HEK293 (cell line): ENCODE measurements at regions not wholly inside any gene's neighbourhood (a gene's known extent, or its start where the extent isn't known, plus 50 kb on each side); places are given as distances from the start of the nearest gene placed in this dataset.

ENCODE experiments used
- CTCF ChIA-PET: fragments of 350-600 bp; formaldehyde crosslinking; extraction: SDS; loops from one replicate; lab custom pipeline; 2021; ENCODE audit warnings: antibody characterized with exemption; lab: Yijun Ruan, JAX
- POLR2A ChIA-PET: fragments of 300-600 bp; formaldehyde crosslinking; extraction: SDS; loops from one replicate; lab custom pipeline; 2020; ENCODE audit warnings: antibody characterized with exemption, inconsistent platforms; lab: Yijun Ruan, JAX
- H3K27ac ChIP-seq: fragments of 200-500 bp; sonication (Bioruptor generic); 2 replicates; pipeline ENCODE4 v1.5.1; 2014; ENCODE audit warnings: low read depth, low read length, control low read depth, inconsistent platforms; ENCODE audit errors: extremely low read depth
- H3K36me3 ChIP-seq, 2 experiments: fragments of 200-500 bp in 1 of 2; sonication (Bioruptor generic) in 1 of 2; 1 replicate in 1 of 2; 2 replicates in 1 of 2; pipeline ENCODE4 v1.5.1; 2014 to 2017; ENCODE audit warnings: inconsistent platforms in 2 of 2, low read length in 2 of 2; ENCODE audit not compliant: control insufficient read depth in 2 of 2, insufficient read depth in 1 of 2
- H3K4me1 ChIP-seq: fragments of 200-500 bp; sonication (Bioruptor generic); 2 replicates; pipeline ENCODE4 v1.5.1; 2014; ENCODE audit warnings: mild to moderate bottlenecking, low read length, inconsistent platforms; ENCODE audit not compliant: control insufficient read depth, insufficient read depth
- H3K4me3 ChIP-seq: 2 replicates; pipeline ENCODE4 v1.5.1; 2011; ENCODE audit warnings: low read depth, mild to moderate bottlenecking, control low read depth, low read length, moderate library complexity
- H3K9me3 ChIP-seq: fragments of 200-500 bp; sonication (Bioruptor generic); 2 replicates; pipeline ENCODE4 v1.5.1; 2014; ENCODE audit warnings: low read depth, low read length, inconsistent platforms; ENCODE audit not compliant: control insufficient read depth, insufficient read depth
- AEBP2 ChIP-seq: fragments of 450-650 bp; formaldehyde crosslinking; IDR thresholded peaks from 2 replicates; pipeline ENCODE4 v1.5.1; 2016; ENCODE audit warnings: missing biosample characterization, missing genetic modification characterization, borderline replicate concordance
- KLF10 ChIP-seq: fragments of 450-650 bp; IDR thresholded peaks from 2 replicates; pipeline ENCODE4 v1.5.1; 2018; ENCODE audit warnings: missing biosample characterization, mild to moderate bottlenecking, missing genetic modification characterization
- KLF7 ChIP-seq: fragments of 450-650 bp; formaldehyde crosslinking; IDR thresholded peaks from 2 replicates; pipeline ENCODE4 v1.5.1; 2016; ENCODE audit warnings: missing biosample characterization, missing genetic modification characterization, borderline replicate concordance
- ZBTB17 ChIP-seq: fragments of 450-650 bp; formaldehyde crosslinking; IDR thresholded peaks from 2 replicates; pipeline ENCODE4 v1.5.1; 2016; ENCODE audit warnings: missing biosample characterization, missing genetic modification characterization
- ZNF311 ChIP-seq: fragments of 450-650 bp; formaldehyde crosslinking; IDR thresholded peaks from 2 replicates; pipeline ENCODE4 v1.5.1; 2017; ENCODE audit warnings: missing biosample characterization, missing genetic modification characterization, borderline replicate concordance
- ZNF350 ChIP-seq: fragments of 450-650 bp; formaldehyde crosslinking; IDR thresholded peaks from 2 replicates; pipeline ENCODE4 v1.5.0; 2017; ENCODE audit warnings: missing biosample characterization, mild to moderate bottlenecking, missing genetic modification characterization
- ZNF362 ChIP-seq: fragments of 450-650 bp; formaldehyde crosslinking; IDR thresholded peaks from 2 replicates; pipeline ENCODE4 v1.5.1; 2016; ENCODE audit warnings: missing biosample characterization, missing genetic modification characterization
- ZNF404 ChIP-seq: fragments of 450-650 bp; formaldehyde crosslinking; IDR thresholded peaks from 2 replicates; pipeline ENCODE4 v1.5.1; 2017; ENCODE audit warnings: missing biosample characterization, missing genetic modification characterization
- ZNF48 ChIP-seq: fragments of 450-650 bp; formaldehyde crosslinking; IDR thresholded peaks from 2 replicates; pipeline ENCODE4 v1.5.1; 2016; ENCODE audit warnings: missing biosample characterization, missing genetic modification characterization
- ZNF596 ChIP-seq: fragments of 450-650 bp; IDR thresholded peaks from 2 replicates; pipeline ENCODE4 v1.5.0; 2018; ENCODE audit warnings: missing biosample characterization, mild to moderate bottlenecking, missing genetic modification characterization, moderate library complexity
- ZNF654 ChIP-seq: fragments of 450-650 bp; formaldehyde crosslinking; IDR thresholded peaks from 2 replicates; pipeline ENCODE4 v1.5.1; 2016; ENCODE audit warnings: low read depth, missing biosample characterization, missing genetic modification characterization
- ZSCAN23 ChIP-seq: fragments of 450-650 bp; formaldehyde crosslinking; IDR thresholded peaks from 2 replicates; pipeline ENCODE4 v1.5.1; 2016; ENCODE audit warnings: missing biosample characterization, missing genetic modification characterization
- ZSCAN30 ChIP-seq: fragments of 450-650 bp; IDR thresholded peaks from 2 replicates; pipeline ENCODE4 v1.5.1; 2018; ENCODE audit warnings: missing biosample characterization, mild to moderate bottlenecking, missing genetic modification characterization, moderate library complexity
- TF ChIP-seq, protein P1 (sequence below): fragments of 450-650 bp; formaldehyde crosslinking; IDR thresholded peaks from 2 replicates; pipeline ENCODE4 v1.5.1; 2016; ENCODE audit warnings: missing biosample characterization, missing genetic modification characterization
- TF ChIP-seq, protein P2 (sequence below): sonication (generic); formaldehyde crosslinking; IDR thresholded peaks from 2 replicates; pipeline ENCODE4 v1.8.1; 2022; ENCODE audit warnings: mild to moderate bottlenecking, moderate library complexity, missing genetic modification reagents
- TF ChIP-seq, protein P3 (sequence below): fragments of 450-650 bp; formaldehyde crosslinking; IDR thresholded peaks from 2 replicates; pipeline ENCODE4 v1.5.1; 2017; ENCODE audit warnings: missing biosample characterization, missing genetic modification characterization

DNA sequence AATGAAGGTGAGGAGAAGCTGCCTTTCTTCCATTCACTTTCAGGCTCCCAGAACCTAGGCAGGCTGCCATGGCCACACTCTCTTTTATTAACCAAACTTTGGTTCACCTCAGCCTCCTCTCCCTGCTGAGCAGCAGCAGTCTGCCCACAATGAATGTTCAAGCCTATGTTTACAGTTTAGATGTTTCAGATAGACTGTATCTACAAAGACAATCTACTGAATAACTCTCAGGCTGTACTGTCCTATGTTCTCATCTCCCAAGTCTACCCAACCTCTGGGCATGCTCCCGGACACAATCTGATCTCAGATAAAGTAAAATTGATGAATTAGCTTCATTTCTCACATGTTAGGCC, 59.2 kb upstream of the TMEM164 start (continued):
- TF ChIP-seq, protein P1, sequence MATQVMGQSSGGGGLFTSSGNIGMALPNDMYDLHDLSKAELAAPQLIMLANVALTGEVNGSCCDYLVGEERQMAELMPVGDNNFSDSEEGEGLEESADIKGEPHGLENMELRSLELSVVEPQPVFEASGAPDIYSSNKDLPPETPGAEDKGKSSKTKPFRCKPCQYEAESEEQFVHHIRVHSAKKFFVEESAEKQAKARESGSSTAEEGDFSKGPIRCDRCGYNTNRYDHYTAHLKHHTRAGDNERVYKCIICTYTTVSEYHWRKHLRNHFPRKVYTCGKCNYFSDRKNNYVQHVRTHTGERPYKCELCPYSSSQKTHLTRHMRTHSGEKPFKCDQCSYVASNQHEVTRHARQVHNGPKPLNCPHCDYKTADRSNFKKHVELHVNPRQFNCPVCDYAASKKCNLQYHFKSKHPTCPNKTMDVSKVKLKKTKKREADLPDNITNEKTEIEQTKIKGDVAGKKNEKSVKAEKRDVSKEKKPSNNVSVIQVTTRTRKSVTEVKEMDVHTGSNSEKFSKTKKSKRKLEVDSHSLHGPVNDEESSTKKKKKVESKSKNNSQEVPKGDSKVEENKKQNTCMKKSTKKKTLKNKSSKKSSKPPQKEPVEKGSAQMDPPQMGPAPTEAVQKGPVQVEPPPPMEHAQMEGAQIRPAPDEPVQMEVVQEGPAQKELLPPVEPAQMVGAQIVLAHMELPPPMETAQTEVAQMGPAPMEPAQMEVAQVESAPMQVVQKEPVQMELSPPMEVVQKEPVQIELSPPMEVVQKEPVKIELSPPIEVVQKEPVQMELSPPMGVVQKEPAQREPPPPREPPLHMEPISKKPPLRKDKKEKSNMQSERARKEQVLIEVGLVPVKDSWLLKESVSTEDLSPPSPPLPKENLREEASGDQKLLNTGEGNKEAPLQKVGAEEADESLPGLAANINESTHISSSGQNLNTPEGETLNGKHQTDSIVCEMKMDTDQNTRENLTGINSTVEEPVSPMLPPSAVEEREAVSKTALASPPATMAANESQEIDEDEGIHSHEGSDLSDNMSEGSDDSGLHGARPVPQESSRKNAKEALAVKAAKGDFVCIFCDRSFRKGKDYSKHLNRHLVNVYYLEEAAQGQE: no peak
- TF ChIP-seq ZNF654 (tag by site-specific recombination) (no peak), ZNF350 (tag by site-specific recombination) (no peak), KLF10 (no peak), ZSCAN30 (tag by site-specific recombination) (no peak), ZNF596 (no peak), ZNF362 (tag by site-specific recombination) (no peak)

GRCh38 chrX:109952050-109952449, 50.9 kb upstream of the TMEM164 start:
- ChIA-PET POLR2A (no interaction called here), CTCF (no interaction called here)
- Histone ChIP-seq H3K4me3 (no peak overlapping the region), H3K27ac (no peak overlapping the region), H3K4me1 (no peaks in the 10 kb centered on the region), H3K9me3 (no peaks in the 10 kb centered on the region), H3K36me3 (no peaks in the 10 kb centered on the region)
- TF ChIP-seq ZSCAN23 (tag by site-specific recombination) (no peak), KLF7 (no peak), ZBTB17 (tag by site-specific recombination) (no peak), AEBP2 (tag by site-specific recombination) (no peak), ZNF48 (tag by site-specific recombination) (no peak), ZNF404 (tag by site-specific recombination) (no peak), ZNF311 (tag by site-specific recombination) (no peak)
- TF ChIP-seq, protein P1: no peak
- TF ChIP-seq, protein P2, sequence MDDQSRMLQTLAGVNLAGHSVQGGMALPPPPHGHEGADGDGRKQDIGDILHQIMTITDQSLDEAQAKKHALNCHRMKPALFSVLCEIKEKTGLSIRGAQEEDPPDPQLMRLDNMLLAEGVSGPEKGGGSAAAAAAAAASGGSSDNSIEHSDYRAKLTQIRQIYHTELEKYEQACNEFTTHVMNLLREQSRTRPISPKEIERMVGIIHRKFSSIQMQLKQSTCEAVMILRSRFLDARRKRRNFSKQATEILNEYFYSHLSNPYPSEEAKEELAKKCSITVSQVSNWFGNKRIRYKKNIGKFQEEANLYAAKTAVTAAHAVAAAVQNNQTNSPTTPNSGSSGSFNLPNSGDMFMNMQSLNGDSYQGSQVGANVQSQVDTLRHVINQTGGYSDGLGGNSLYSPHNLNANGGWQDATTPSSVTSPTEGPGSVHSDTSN (CRISPR knock-in tag): no peak
- TF ChIP-seq, protein P3, sequence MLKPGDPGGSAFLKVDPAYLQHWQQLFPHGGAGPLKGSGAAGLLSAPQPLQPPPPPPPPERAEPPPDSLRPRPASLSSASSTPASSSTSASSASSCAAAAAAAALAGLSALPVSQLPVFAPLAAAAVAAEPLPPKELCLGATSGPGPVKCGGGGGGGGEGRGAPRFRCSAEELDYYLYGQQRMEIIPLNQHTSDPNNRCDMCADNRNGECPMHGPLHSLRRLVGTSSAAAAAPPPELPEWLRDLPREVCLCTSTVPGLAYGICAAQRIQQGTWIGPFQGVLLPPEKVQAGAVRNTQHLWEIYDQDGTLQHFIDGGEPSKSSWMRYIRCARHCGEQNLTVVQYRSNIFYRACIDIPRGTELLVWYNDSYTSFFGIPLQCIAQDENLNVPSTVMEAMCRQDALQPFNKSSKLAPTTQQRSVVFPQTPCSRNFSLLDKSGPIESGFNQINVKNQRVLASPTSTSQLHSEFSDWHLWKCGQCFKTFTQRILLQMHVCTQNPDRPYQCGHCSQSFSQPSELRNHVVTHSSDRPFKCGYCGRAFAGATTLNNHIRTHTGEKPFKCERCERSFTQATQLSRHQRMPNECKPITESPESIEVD (tag by site-specific recombination): no peak
- TF ChIP-seq, all 188 proteins: peak for 0
